ENCODE measurements at regions not wholly inside any gene's neighbourhood (a gene's known extent, or its start where the extent isn't known, plus 50 kb on each side); places are given as distances from the start of the nearest gene placed in this dataset.

DNA sequence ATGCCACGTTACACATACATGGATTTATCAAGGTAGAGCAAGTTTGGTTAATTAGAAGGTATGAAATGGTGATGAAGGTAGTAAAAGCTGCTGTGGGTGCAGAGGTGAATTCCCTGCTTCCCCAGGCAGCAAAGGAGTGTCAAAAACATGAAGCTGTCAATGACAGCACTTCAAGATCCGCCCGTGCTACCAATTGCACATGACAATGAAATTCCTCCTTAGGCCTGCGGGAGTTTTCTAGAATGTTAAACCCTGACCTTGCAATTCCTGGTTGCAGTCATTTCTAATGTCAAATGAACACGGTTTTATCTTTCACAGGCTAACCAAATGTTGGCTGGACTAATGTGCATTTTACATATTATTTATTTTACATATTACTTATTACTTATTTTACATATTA lies 67.7 kb upstream of the LSM14A start:
- Histone ChIP-seq H3K79me2 (ENCODE audit: insufficient read depth, low read length) (no peaks in the 10 kb centered on the region), H3F3A (ENCODE audit: low read depth) (no peaks in the 10 kb centered on the region), H4K20me1 (ENCODE audit: insufficient read depth, low read length, poor library complexity, severe bottlenecking) (no peaks in the 10 kb centered on the region), H3K9me2 (replicated peaks; ENCODE audit: low read depth, low read length) (no peaks in the 10 kb centered on the region), H2AFZ (ENCODE audit: low read length) (no peak overlapping the region), H3K4me2 (ENCODE audit: low read depth, low read length, poor library complexity, severe bottlenecking) (no peak overlapping the region), H3K4me3 (ENCODE audit: low read length, poor library complexity, severe bottlenecking) (no peak overlapping the region), H3K9me3 (ENCODE audit: insufficient read depth, low read depth, low read length) (no peaks in the 10 kb centered on the region), H3K9ac (ENCODE audit: low read depth, low read length, poor library complexity, severe bottlenecking) (no peak overlapping the region), H3K27me3 (ENCODE audit: insufficient read depth, low read length, poor library complexity, severe bottlenecking) (no peaks in the 10 kb centered on the region), H3K36me3 (ENCODE audit: insufficient read depth, low read length) (no peaks in the 10 kb centered on the region), H3K4me1 (ENCODE audit: insufficient read depth, low read length, poor library complexity, severe bottlenecking) (no peaks in the 10 kb centered on the region)
- TF ChIP-seq, protein P1, sequence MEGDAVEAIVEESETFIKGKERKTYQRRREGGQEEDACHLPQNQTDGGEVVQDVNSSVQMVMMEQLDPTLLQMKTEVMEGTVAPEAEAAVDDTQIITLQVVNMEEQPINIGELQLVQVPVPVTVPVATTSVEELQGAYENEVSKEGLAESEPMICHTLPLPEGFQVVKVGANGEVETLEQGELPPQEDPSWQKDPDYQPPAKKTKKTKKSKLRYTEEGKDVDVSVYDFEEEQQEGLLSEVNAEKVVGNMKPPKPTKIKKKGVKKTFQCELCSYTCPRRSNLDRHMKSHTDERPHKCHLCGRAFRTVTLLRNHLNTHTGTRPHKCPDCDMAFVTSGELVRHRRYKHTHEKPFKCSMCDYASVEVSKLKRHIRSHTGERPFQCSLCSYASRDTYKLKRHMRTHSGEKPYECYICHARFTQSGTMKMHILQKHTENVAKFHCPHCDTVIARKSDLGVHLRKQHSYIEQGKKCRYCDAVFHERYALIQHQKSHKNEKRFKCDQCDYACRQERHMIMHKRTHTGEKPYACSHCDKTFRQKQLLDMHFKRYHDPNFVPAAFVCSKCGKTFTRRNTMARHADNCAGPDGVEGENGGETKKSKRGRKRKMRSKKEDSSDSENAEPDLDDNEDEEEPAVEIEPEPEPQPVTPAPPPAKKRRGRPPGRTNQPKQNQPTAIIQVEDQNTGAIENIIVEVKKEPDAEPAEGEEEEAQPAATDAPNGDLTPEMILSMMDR (conservative IDR thresholded peaks at IDR 0.05; ENCODE audit: low read length) = no peak
- TF ChIP-seq EZH2phosphoT487 (IDR thresholded peaks at IDR 0.05; ENCODE audit: borderline replicate concordance) = no peak

DNA sequence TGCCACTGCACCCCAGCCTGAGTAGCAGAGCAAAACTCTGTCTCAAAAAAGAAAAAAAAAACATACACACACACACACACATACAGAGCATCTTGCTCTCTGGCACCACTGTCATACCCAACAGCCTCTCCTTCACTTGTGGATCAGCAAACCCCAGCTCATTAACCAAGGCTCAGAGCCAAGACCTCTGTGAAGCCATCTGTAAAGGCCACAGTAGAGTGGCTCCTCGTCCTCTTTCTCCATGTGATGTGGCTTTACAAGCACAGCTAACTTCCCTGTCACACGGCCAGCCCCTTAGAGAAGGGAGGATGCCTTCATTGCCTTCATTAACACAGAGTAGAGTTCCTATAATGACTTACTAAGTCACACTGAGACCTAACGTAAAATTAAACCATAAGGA lies 62.7 kb upstream of the LSM14A start:
- peak overlapping the region; percentile 39; the same call in 1 of the 2 replicates for H2AFZ ChIP-seq (ENCODE audit: low read length)

DNA sequence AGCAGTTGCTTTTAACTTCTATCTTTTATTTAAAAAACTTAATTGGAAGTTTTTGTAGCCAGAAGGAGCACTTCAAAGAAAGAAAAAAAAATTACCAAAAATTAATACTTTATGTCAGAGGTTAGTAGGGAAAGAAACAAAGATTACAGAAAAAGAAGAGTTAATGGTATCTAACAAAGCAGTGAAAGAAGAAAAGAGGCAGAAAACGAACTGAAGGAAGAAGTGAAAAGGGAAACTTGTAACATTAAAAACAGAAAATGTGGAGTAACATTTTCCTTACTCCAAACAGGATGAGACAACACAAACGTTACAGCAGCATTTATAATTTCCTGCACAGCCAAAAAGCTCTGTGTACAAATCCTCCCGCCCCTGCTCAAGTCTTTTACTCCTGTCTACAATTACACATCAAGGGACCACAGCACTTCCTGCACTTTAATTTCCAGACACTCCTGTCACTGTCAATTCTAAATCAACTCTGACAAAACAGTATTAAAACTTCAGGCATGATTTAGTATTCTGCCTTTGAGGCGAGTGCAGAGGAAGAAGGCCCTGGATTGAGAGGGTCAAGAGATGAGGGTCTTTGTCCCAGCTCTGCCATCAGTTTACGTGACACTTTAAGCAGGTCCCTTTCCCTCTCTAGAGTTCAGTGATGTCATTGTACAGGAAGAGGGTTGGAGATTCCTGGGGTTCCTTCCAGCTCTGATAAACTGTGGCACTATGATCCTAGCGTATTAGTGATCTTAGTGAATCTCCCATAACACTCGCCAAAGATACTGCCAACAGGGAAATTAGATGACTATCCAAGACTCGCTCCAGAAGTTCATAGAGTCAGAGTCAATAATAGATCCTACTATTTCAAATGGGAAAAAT lies 53.2 kb upstream of the LSM14A start:
- Histone ChIP-seq H3K4me1 (ENCODE audit: insufficient read depth, low read length, poor library complexity, severe bottlenecking) (peaks cover 12% of the 10 kb centered on the region), H3K27me3 (ENCODE audit: insufficient read depth, low read length, poor library complexity, severe bottlenecking) (no peaks in the 10 kb centered on the region), H3F3A (ENCODE audit: low read depth) (peaks cover 3% of the 10 kb centered on the region; the same call in 1 of the 2 replicates), H2AFZ (ENCODE audit: low read length) (peak overlapping the region; percentile 82), H4K20me1 (ENCODE audit: insufficient read depth, low read length, poor library complexity, severe bottlenecking) (no peaks in the 10 kb centered on the region), H3K4me3 (ENCODE audit: low read length, poor library complexity, severe bottlenecking) (peak overlapping the region; percentile 43), H3K4me2 (ENCODE audit: low read depth, low read length, poor library complexity, severe bottlenecking) (peak overlapping the region; percentile 70), H3K9ac (ENCODE audit: low read depth, low read length, poor library complexity, severe bottlenecking) (peak overlapping the region; percentile 56), H3K79me2 (ENCODE audit: insufficient read depth, low read length) (no peaks in the 10 kb centered on the region), H3K36me3 (ENCODE audit: insufficient read depth, low read length) (no peaks in the 10 kb centered on the region), H3K9me3 (ENCODE audit: insufficient read depth, low read depth, low read length) (no peaks in the 10 kb centered on the region), H3K9me2 (replicated peaks; ENCODE audit: low read depth, low read length) (no peaks in the 10 kb centered on the region)
- TF ChIP-seq EZH2phosphoT487 (IDR thresholded peaks at IDR 0.05; ENCODE audit: borderline replicate concordance) = no peak
- TF ChIP-seq, protein P1 (conservative IDR thresholded peaks at IDR 0.05; ENCODE audit: low read length) = no peak

More for the DNA sequence above, 62.7 kb upstream of the LSM14A start:
- no peaks in the 10 kb centered on the region for H4K20me1 ChIP-seq (ENCODE audit: insufficient read depth, low read length, poor library complexity, severe bottlenecking)
- H3K9ac ChIP-seq (ENCODE audit: low read depth, low read length, poor library complexity, severe bottlenecking) = no peak overlapping the region
- no peak overlapping the region for H3K4me3 ChIP-seq (ENCODE audit: low read length, poor library complexity, severe bottlenecking)
- no peaks in the 10 kb centered on the region for H3F3A ChIP-seq (ENCODE audit: low read depth)
- no peaks in the 10 kb centered on the region for H3K4me1 ChIP-seq (ENCODE audit: insufficient read depth, low read length, poor library complexity, severe bottlenecking)
- H3K79me2 ChIP-seq (ENCODE audit: insufficient read depth, low read length) = no peaks in the 10 kb centered on the region
- no peak overlapping the region for H3K4me2 ChIP-seq (ENCODE audit: low read depth, low read length, poor library complexity, severe bottlenecking)
- H3K9me2 ChIP-seq (replicated peaks; ENCODE audit: low read depth, low read length) = no peaks in the 10 kb centered on the region
- no peaks in the 10 kb centered on the region for H3K9me3 ChIP-seq (ENCODE audit: insufficient read depth, low read depth, low read length)
- no peaks in the 10 kb centered on the region for H3K36me3 ChIP-seq (ENCODE audit: insufficient read depth, low read length)
- no peaks in the 10 kb centered on the region for H3K27me3 ChIP-seq (ENCODE audit: insufficient read depth, low read length, poor library complexity, severe bottlenecking)
- no peak for TF ChIP-seq EZH2phosphoT487 (IDR thresholded peaks at IDR 0.05; ENCODE audit: borderline replicate concordance)
